ENCODE measurements at regions not wholly inside any gene's neighbourhood (a gene's known extent, or its start where the extent isn't known, plus 50 kb on each side); places are given as distances from the start of the nearest gene placed in this dataset.

DNA sequence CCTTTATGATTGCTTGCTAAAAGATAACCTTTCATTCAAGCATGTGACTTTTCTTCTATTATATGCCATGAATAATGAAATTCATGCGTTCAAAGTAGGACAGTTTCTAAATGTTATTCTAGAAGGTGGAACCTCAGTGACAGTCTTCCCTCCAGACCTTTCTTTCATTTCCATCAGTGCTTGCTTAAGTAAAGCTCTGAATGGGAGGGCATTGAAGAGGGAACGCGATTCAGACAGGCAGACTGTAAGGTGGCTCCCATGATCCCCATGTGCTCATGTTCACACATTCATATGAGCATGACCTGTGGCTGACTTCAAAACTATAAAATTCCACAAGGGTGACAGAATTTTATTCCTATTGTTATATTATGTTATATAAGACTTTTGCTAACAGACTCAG, 1367.3 kb upstream of the IGFBP7 start:
- FAIRE-seq, result no peak
- Histone ChIP-seq H3K36me3 (ENCODE audit: control insufficient read depth in 3 of 3, insufficient read depth in 2 of 3, low read depth in 1 of 3, low read length in 3 of 3) (no peaks in the 10 kb centered on the region), H3K27ac (ENCODE audit: low read depth in 1 of 3, low read length in 2 of 3) (no peak overlapping the region), H3K9me3 (ENCODE audit: control insufficient read depth in 2 of 2, insufficient read depth in 1 of 2, low read depth in 1 of 2, low read length in 1 of 2) (no peaks in the 10 kb centered on the region), H3K27me3 (ENCODE audit: control insufficient read depth in 3 of 3, insufficient read depth in 3 of 3, low read length in 3 of 3) (no peaks in the 10 kb centered on the region), H3K4me1 (ENCODE audit: control insufficient read depth in 3 of 3, insufficient read depth in 2 of 3, low read depth in 1 of 3, low read length in 2 of 3) (no peaks in the 10 kb centered on the region), H3K4me3 (ENCODE audit: low read depth in 1 of 3, low read length in 3 of 3) (no peak overlapping the region)
- 79 to 91% (median 86%) methylated on average over 3 of the region's 3 CpGs for WGBS, 3 donors
- no peak for DNase-seq

DNA sequence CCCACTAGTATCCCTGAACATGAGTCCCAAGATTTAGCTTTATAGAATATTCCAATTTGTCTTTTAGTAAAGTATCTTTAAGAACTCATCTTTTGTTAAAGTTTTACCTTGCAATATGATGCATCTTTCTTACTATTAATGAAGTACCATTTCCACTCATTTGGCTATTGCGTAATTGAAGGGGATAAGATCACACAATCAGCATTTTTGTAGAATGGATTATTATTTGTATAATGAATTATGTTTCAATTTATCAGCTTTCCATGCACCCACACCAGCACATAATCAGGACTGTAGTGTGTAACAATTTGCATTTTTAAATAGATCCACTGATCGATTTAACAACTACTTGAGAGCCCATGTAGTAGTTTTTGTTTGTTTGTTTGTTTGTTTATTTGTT, 1364.9 kb upstream of the IGFBP7 start:
- no peak overlapping the region for H3K27ac ChIP-seq (ENCODE audit: low read depth in 1 of 3, low read length in 2 of 3)
- H3K4me3 ChIP-seq (ENCODE audit: low read depth in 1 of 3, low read length in 3 of 3), result no peak overlapping the region
- DNase-seq (no peak), FAIRE-seq (no peak)
- H3K9me3 ChIP-seq (ENCODE audit: control insufficient read depth in 2 of 2, insufficient read depth in 1 of 2, low read depth in 1 of 2, low read length in 1 of 2), result no peaks in the 10 kb centered on the region
- no peaks in the 10 kb centered on the region for H3K27me3 ChIP-seq (ENCODE audit: control insufficient read depth in 3 of 3, insufficient read depth in 3 of 3, low read length in 3 of 3)
- H3K4me1 ChIP-seq (ENCODE audit: control insufficient read depth in 3 of 3, insufficient read depth in 2 of 3, low read depth in 1 of 3, low read length in 2 of 3), result no peaks in the 10 kb centered on the region
- H3K36me3 ChIP-seq (ENCODE audit: control insufficient read depth in 3 of 3, insufficient read depth in 2 of 3, low read depth in 1 of 3, low read length in 3 of 3), result no peaks in the 10 kb centered on the region
- WGBS, 3 donors, result 70 to 84% (median 83%) methylated on average over 2 of the region's 2 CpGs

DNA sequence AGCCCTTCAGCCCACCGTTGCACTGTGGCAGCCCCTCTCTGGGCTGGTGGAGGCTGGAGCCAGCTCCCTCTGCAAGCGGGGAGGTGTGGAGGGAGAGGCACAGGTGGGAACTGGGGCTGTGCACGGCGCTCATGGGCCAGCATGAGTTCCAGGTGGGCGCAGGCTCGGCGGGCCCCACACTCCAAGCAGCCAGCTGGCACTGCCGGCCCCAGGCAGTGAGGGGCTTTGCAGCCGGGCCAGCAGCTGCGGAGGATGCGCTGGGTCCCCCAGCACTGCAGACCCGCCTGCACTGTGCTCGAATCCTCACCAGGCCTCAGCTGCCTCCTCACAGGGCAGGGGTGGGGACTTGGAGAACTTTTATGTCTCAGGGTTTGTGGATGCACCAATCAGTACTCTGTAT, 1354.8 kb upstream of the IGFBP7 start:
- Histone ChIP-seq H3K4me3 (ENCODE audit: low read depth in 1 of 3, low read length in 3 of 3) (no peak overlapping the region), H3K27ac (ENCODE audit: low read depth in 1 of 3, low read length in 2 of 3) (no peak overlapping the region), H3K9me3 (ENCODE audit: control insufficient read depth in 2 of 2, insufficient read depth in 1 of 2, low read depth in 1 of 2, low read length in 1 of 2) (peaks cover 0 to 15% of the 10 kb centered on the region in 2 donors), H3K4me1 (ENCODE audit: control insufficient read depth in 3 of 3, insufficient read depth in 2 of 3, low read depth in 1 of 3, low read length in 2 of 3) (no peaks in the 10 kb centered on the region), H3K27me3 (ENCODE audit: control insufficient read depth in 3 of 3, insufficient read depth in 3 of 3, low read length in 3 of 3) (no peaks in the 10 kb centered on the region), H3K36me3 (ENCODE audit: control insufficient read depth in 3 of 3, insufficient read depth in 2 of 3, low read depth in 1 of 3, low read length in 3 of 3) (no peaks in the 10 kb centered on the region)
- DNase-seq (no peak), FAIRE-seq (no peak)
- WGBS, 3 donors, result 85 to 91% (median 85%) methylated on average over 13 of the region's 13 CpGs

DNA sequence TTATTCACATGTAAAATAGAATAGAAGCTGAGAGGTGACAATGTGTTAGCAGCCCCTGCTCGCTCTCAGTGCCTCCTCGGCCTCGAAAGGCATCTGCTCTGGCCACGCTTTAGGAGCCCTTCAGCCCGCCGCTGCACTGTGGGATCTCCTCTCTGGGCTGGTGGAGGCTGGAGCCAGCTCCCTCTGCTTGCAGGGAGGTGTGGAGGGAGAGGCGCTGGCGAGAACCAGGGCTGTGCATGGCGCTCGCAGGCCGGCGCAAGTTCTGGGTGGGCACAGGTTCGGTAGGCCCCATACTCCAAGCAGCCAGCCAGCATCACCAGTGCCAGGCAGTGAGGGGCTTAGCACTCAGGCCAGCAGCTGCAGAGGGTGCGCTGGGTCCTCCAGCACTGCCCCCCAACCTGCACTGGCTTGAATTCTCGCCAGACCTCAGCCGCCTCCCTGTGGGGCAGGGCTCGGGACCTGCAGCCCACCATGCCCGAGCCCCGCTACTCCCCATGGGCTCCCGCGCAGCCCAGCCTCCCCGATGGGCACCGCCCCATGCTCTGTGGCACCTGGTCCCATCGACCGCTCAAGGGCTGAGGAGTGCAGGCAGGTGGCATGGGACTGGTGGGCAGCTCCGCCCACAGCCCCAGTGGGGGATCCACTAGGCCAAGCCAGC, 1346.7 kb upstream of the IGFBP7 start:
- WGBS, 3 donors, result 92 to 93% (median 93%) methylated on average over 26 of the region's 26 CpGs
- peaks cover 0 to 8% of the 10 kb centered on the region in 2 donors for H3K9me3 ChIP-seq (ENCODE audit: control insufficient read depth in 2 of 2, insufficient read depth in 1 of 2, low read depth in 1 of 2, low read length in 1 of 2)
- H3K4me3 ChIP-seq (ENCODE audit: low read depth in 1 of 3, low read length in 3 of 3), result no peak overlapping the region
- no peaks in the 10 kb centered on the region for H3K4me1 ChIP-seq (ENCODE audit: control insufficient read depth in 3 of 3, insufficient read depth in 2 of 3, low read depth in 1 of 3, low read length in 2 of 3)
- FAIRE-seq (no peak), DNase-seq (no peak)
- H3K27me3 ChIP-seq (ENCODE audit: control insufficient read depth in 3 of 3, insufficient read depth in 3 of 3, low read length in 3 of 3), result no peaks in the 10 kb centered on the region
- no peak overlapping the region for H3K27ac ChIP-seq (ENCODE audit: low read depth in 1 of 3, low read length in 2 of 3)
- no peaks in the 10 kb centered on the region for H3K36me3 ChIP-seq (ENCODE audit: control insufficient read depth in 3 of 3, insufficient read depth in 2 of 3, low read depth in 1 of 3, low read length in 3 of 3)

DNA sequence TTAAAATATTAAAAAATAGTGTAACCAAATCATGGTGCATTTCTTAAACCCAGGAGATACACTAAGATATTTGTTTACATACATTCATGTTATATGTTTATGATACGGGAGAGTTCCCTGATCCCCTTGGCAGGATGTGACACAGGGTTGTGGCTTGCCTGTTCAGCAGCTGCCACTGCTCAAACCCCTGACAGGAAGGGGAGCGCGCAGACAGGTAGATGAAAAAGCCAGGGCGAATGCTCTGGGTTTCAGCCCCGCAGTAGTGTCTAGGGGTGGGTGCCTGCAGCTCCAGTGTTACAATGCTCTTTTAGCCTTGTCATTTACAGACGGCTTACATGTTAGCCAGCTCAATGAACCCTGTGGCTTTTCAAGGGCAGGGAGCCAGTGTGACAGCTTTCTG, 1343.8 kb upstream of the IGFBP7 start:
- no peaks in the 10 kb centered on the region for H3K36me3 ChIP-seq (ENCODE audit: control insufficient read depth in 3 of 3, insufficient read depth in 2 of 3, low read depth in 1 of 3, low read length in 3 of 3)
- no peak for DNase-seq
- WGBS, 3 donors, result 61 to 83% (median 78%) methylated on average over 6 of the region's 6 CpGs
- H3K4me3 ChIP-seq (ENCODE audit: low read depth in 1 of 3, low read length in 3 of 3), result no peak overlapping the region
- H3K27me3 ChIP-seq (ENCODE audit: control insufficient read depth in 3 of 3, insufficient read depth in 3 of 3, low read length in 3 of 3), result no peaks in the 10 kb centered on the region
- no peaks in the 10 kb centered on the region for H3K4me1 ChIP-seq (ENCODE audit: control insufficient read depth in 3 of 3, insufficient read depth in 2 of 3, low read depth in 1 of 3, low read length in 2 of 3)
- H3K27ac ChIP-seq (ENCODE audit: low read depth in 1 of 3, low read length in 2 of 3), result no peak overlapping the region
- FAIRE-seq, result no peak
- peaks cover 0 to 6% of the 10 kb centered on the region in 2 donors for H3K9me3 ChIP-seq (ENCODE audit: control insufficient read depth in 2 of 2, insufficient read depth in 1 of 2, low read depth in 1 of 2, low read length in 1 of 2)

- peaks cover 0 to under 1% of the 10 kb centered on the region in 2 donors for H3K9me3 ChIP-seq (ENCODE audit: control insufficient read depth in 2 of 2, insufficient read depth in 1 of 2, low read depth in 1 of 2, low read length in 1 of 2)
- no peak overlapping the region for H3K4me3 ChIP-seq (ENCODE audit: low read depth in 1 of 3, low read length in 3 of 3)
- no peaks in the 10 kb centered on the region for H3K4me1 ChIP-seq (ENCODE audit: control insufficient read depth in 3 of 3, insufficient read depth in 2 of 3, low read depth in 1 of 3, low read length in 2 of 3)
- WGBS, 3 donors, result 64 to 82% (median 70%) methylated on average over 2 of the region's 2 CpGs
- no peak for DNase-seq
- no peak overlapping the region for H3K27ac ChIP-seq (ENCODE audit: low read depth in 1 of 3, low read length in 2 of 3)
- H3K27me3 ChIP-seq (ENCODE audit: control insufficient read depth in 3 of 3, insufficient read depth in 3 of 3, low read length in 3 of 3), result no peaks in the 10 kb centered on the region
- FAIRE-seq, result no peak
- no peaks in the 10 kb centered on the region for H3K36me3 ChIP-seq (ENCODE audit: control insufficient read depth in 3 of 3, insufficient read depth in 2 of 3, low read depth in 1 of 3, low read length in 3 of 3)
Measured at GRCh38 chr4:58451707-58452106, 1341.5 kb upstream of the IGFBP7 start.

GRCh38 chr4:58435871-58436270, 1325.7 kb upstream of the IGFBP7 start:
- FAIRE-seq (no peak), DNase-seq (no peak)
- H3K36me3 ChIP-seq (ENCODE audit: control insufficient read depth in 3 of 3, insufficient read depth in 2 of 3, low read depth in 1 of 3, low read length in 3 of 3), result no peaks in the 10 kb centered on the region
- WGBS, 3 donors, result 90 to 98% (median 95%) methylated on average over 11 of the region's 11 CpGs
- H3K4me3 ChIP-seq (ENCODE audit: low read depth in 1 of 3, low read length in 3 of 3), result no peak overlapping the region
- H3K27ac ChIP-seq (ENCODE audit: low read depth in 1 of 3, low read length in 2 of 3), result no peak overlapping the region
- peaks cover 0 to 13% of the 10 kb centered on the region in 2 donors for H3K9me3 ChIP-seq (ENCODE audit: control insufficient read depth in 2 of 2, insufficient read depth in 1 of 2, low read depth in 1 of 2, low read length in 1 of 2)
- H3K27me3 ChIP-seq (ENCODE audit: control insufficient read depth in 3 of 3, insufficient read depth in 3 of 3, low read length in 3 of 3), result no peaks in the 10 kb centered on the region
- H3K4me1 ChIP-seq (ENCODE audit: control insufficient read depth in 3 of 3, insufficient read depth in 2 of 3, low read depth in 1 of 3, low read length in 2 of 3), result no peaks in the 10 kb centered on the region

- FAIRE-seq, result no peak
- H3K9me3 ChIP-seq (ENCODE audit: control insufficient read depth in 2 of 2, insufficient read depth in 1 of 2, low read depth in 1 of 2, low read length in 1 of 2), result no peaks in the 10 kb centered on the region
Measured at GRCh38 chr4:58413849-58414248, 1303.7 kb upstream of the IGFBP7 start.

DNA sequence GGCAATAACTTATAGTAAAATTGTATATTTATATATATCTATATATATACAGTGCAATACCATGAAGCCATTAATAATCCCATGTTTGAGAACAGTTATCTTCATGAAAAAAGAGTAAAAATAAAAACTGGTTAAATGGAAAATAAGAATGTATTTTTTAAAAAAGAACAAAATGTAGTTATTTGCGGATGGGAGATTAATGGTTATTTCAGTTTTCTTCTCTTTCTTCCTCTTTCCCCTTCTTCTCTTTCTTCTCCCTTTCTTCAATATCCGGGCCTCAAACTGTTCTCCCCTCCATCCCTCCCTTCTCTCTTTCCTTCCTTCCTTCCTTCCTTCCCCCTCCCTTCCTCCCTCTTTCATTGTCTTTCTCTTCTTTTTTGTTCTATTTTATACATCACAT, 1301.7 kb upstream of the IGFBP7 start:
- H3K4me3 ChIP-seq (ENCODE audit: low read depth in 1 of 3, low read length in 3 of 3), result no peak overlapping the region
- no peaks in the 10 kb centered on the region for H3K36me3 ChIP-seq (ENCODE audit: control insufficient read depth in 3 of 3, insufficient read depth in 2 of 3, low read depth in 1 of 3, low read length in 3 of 3)
- DNase-seq (no peak), FAIRE-seq (no peak)
- WGBS, 3 donors, result 76 to 87% (median 85%) methylated on average over 2 of the region's 2 CpGs
- no peak overlapping the region for H3K27ac ChIP-seq (ENCODE audit: low read depth in 1 of 3, low read length in 2 of 3)
- no peaks in the 10 kb centered on the region for H3K9me3 ChIP-seq (ENCODE audit: control insufficient read depth in 2 of 2, insufficient read depth in 1 of 2, low read depth in 1 of 2, low read length in 1 of 2)
- no peaks in the 10 kb centered on the region for H3K4me1 ChIP-seq (ENCODE audit: control insufficient read depth in 3 of 3, insufficient read depth in 2 of 3, low read depth in 1 of 3, low read length in 2 of 3)
- no peaks in the 10 kb centered on the region for H3K27me3 ChIP-seq (ENCODE audit: control insufficient read depth in 3 of 3, insufficient read depth in 3 of 3, low read length in 3 of 3)

More at GRCh38 chr4:58413849-58414248, 1303.7 kb upstream of the IGFBP7 start:
- 46 to 82% (median 64%) methylated on average over 1 of the region's 1 CpG for WGBS, 3 donors
- Histone ChIP-seq H3K36me3 (ENCODE audit: control insufficient read depth in 3 of 3, insufficient read depth in 2 of 3, low read depth in 1 of 3, low read length in 3 of 3) (no peaks in the 10 kb centered on the region), H3K4me3 (ENCODE audit: low read depth in 1 of 3, low read length in 3 of 3) (no peak overlapping the region), H3K4me1 (ENCODE audit: control insufficient read depth in 3 of 3, insufficient read depth in 2 of 3, low read depth in 1 of 3, low read length in 2 of 3) (no peaks in the 10 kb centered on the region), H3K27ac (ENCODE audit: low read depth in 1 of 3, low read length in 2 of 3) (no peak overlapping the region), H3K27me3 (ENCODE audit: control insufficient read depth in 3 of 3, insufficient read depth in 3 of 3, low read length in 3 of 3) (no peaks in the 10 kb centered on the region)
- DNase-seq, result no peak

Data from small intestine (tissue), 7 donors.